ENCODE measurements at regions not wholly inside any gene's neighbourhood (a gene's known extent, or its start where the extent isn't known, plus 50 kb on each side); places are given as distances from the start of the nearest gene placed in this dataset.

- H3K27me3 ChIP-seq (ENCODE audit: control insufficient read depth, insufficient read depth, low read length, poor library complexity, severe bottlenecking), result no peaks in the 10 kb centered on the region
- no peaks in the 10 kb centered on the region for H3K4me1 ChIP-seq (ENCODE audit: control insufficient read depth, insufficient read depth, low read length)
- 83 to 89% methylated on average over 3 to 5 of the region's 5 CpGs for WGBS, 2 experiments
- no peak overlapping the region for H3K4me3 ChIP-seq (ENCODE audit: insufficient read depth, low read depth, low read length)
- H3K36me3 ChIP-seq (ENCODE audit: control insufficient read depth, insufficient read depth, low read length), result no peaks in the 10 kb centered on the region
- H3K9me3 ChIP-seq (ENCODE audit: control insufficient read depth, low read length), result no peaks in the 10 kb centered on the region
- H3K27ac ChIP-seq (ENCODE audit: insufficient read depth, low read depth, low read length, poor library complexity, severe bottlenecking), result no peak overlapping the region
These were observed 348.0 kb upstream of the NR3C2 start for GRCh38 chr4:148790246-148790645.

- H3K36me3 ChIP-seq (ENCODE audit: control insufficient read depth, insufficient read depth, low read length), result no peaks in the 10 kb centered on the region
- 86 to 96% methylated on average over 2 of the region's 2 CpGs for WGBS, 2 experiments
- no peak overlapping the region for H3K27ac ChIP-seq (ENCODE audit: insufficient read depth, low read depth, low read length, poor library complexity, severe bottlenecking)
These were observed 345.7 kb upstream of the NR3C2 start for GRCh38 chr4:148787831-148788477.

GRCh38 chr4:148787285-148787684 is 345.1 kb upstream of the NR3C2 start:
- Histone ChIP-seq H3K9me3 (ENCODE audit: control insufficient read depth, low read length) (no peaks in the 10 kb centered on the region), H3K4me3 (ENCODE audit: insufficient read depth, low read depth, low read length) (no peak overlapping the region), H3K36me3 (ENCODE audit: control insufficient read depth, insufficient read depth, low read length) (no peaks in the 10 kb centered on the region), H3K27me3 (ENCODE audit: control insufficient read depth, insufficient read depth, low read length, poor library complexity, severe bottlenecking) (no peaks in the 10 kb centered on the region), H3K4me1 (ENCODE audit: control insufficient read depth, insufficient read depth, low read length) (peaks cover 4% of the 10 kb centered on the region), H3K27ac (ENCODE audit: insufficient read depth, low read depth, low read length, poor library complexity, severe bottlenecking) (no peak overlapping the region)
- no CpG with 5 or more reads among the region's 2 CpGs for WGBS, 2 experiments

More at GRCh38 chr4:148787831-148788477, 345.7 kb upstream of the NR3C2 start:
- H3K4me1 ChIP-seq (ENCODE audit: control insufficient read depth, insufficient read depth, low read length), result no peaks in the 10 kb centered on the region
- H3K9me3 ChIP-seq (ENCODE audit: control insufficient read depth, low read length), result no peaks in the 10 kb centered on the region
- H3K4me3 ChIP-seq (ENCODE audit: insufficient read depth, low read depth, low read length), result no peak overlapping the region
- no peaks in the 10 kb centered on the region for H3K27me3 ChIP-seq (ENCODE audit: control insufficient read depth, insufficient read depth, low read length, poor library complexity, severe bottlenecking)

- H3K4me3 ChIP-seq (ENCODE audit: insufficient read depth, low read depth, low read length), result no peak overlapping the region
- peaks cover 4% of the 10 kb centered on the region for H3K4me1 ChIP-seq (ENCODE audit: control insufficient read depth, insufficient read depth, low read length)
- no peak overlapping the region for H3K27ac ChIP-seq (ENCODE audit: insufficient read depth, low read depth, low read length, poor library complexity, severe bottlenecking)
- H3K27me3 ChIP-seq (ENCODE audit: control insufficient read depth, insufficient read depth, low read length, poor library complexity, severe bottlenecking), result no peaks in the 10 kb centered on the region
- H3K36me3 ChIP-seq (ENCODE audit: control insufficient read depth, insufficient read depth, low read length), result no peaks in the 10 kb centered on the region
- 92% methylated on average over 5 of the region's 5 CpGs for WGBS, 2 experiments
- no peaks in the 10 kb centered on the region for H3K9me3 ChIP-seq (ENCODE audit: control insufficient read depth, low read length)
These were observed 344.5 kb upstream of the NR3C2 start for GRCh38 chr4:148786699-148787098.

- H3K4me1 ChIP-seq (ENCODE audit: control insufficient read depth, insufficient read depth, low read length), result peaks cover 4% of the 10 kb centered on the region
- no peaks in the 10 kb centered on the region for H3K27me3 ChIP-seq (ENCODE audit: control insufficient read depth, insufficient read depth, low read length, poor library complexity, severe bottlenecking)
- no peak overlapping the region for H3K27ac ChIP-seq (ENCODE audit: insufficient read depth, low read depth, low read length, poor library complexity, severe bottlenecking)
- H3K4me3 ChIP-seq (ENCODE audit: insufficient read depth, low read depth, low read length), result no peak overlapping the region
- WGBS, 2 experiments, result 50 to 58% methylated on average over 4 of the region's 4 CpGs
- no peaks in the 10 kb centered on the region for H3K9me3 ChIP-seq (ENCODE audit: control insufficient read depth, low read length)
- H3K36me3 ChIP-seq (ENCODE audit: control insufficient read depth, insufficient read depth, low read length), result no peaks in the 10 kb centered on the region
These were observed 340.1 kb upstream of the NR3C2 start for GRCh38 chr4:148782284-148782683.

GRCh38 chr4:148780426-148781005 is 338.3 kb upstream of the NR3C2 start:
- no peaks in the 10 kb centered on the region for H3K36me3 ChIP-seq (ENCODE audit: control insufficient read depth, insufficient read depth, low read length)
- no peaks in the 10 kb centered on the region for H3K27me3 ChIP-seq (ENCODE audit: control insufficient read depth, insufficient read depth, low read length, poor library complexity, severe bottlenecking)
- WGBS, 2 experiments, result 82 to 87% methylated on average over 2 to 3 of the region's 3 CpGs
- no peaks in the 10 kb centered on the region for H3K9me3 ChIP-seq (ENCODE audit: control insufficient read depth, low read length)
- peaks cover 4% of the 10 kb centered on the region for H3K4me1 ChIP-seq (ENCODE audit: control insufficient read depth, insufficient read depth, low read length)
- H3K27ac ChIP-seq (ENCODE audit: insufficient read depth, low read depth, low read length, poor library complexity, severe bottlenecking), result no peak overlapping the region
- H3K4me3 ChIP-seq (ENCODE audit: insufficient read depth, low read depth, low read length), result no peak overlapping the region

- H3K27me3 ChIP-seq (ENCODE audit: control insufficient read depth, insufficient read depth, low read length, poor library complexity, severe bottlenecking), result no peaks in the 10 kb centered on the region
- H3K36me3 ChIP-seq (ENCODE audit: control insufficient read depth, insufficient read depth, low read length), result no peaks in the 10 kb centered on the region
- H3K4me1 ChIP-seq (ENCODE audit: control insufficient read depth, insufficient read depth, low read length), result peaks cover 4% of the 10 kb centered on the region
- 80 to 85% methylated on average over 4 of the region's 4 CpGs for WGBS, 2 experiments
- H3K9me3 ChIP-seq (ENCODE audit: control insufficient read depth, low read length), result no peaks in the 10 kb centered on the region
- no peak overlapping the region for H3K4me3 ChIP-seq (ENCODE audit: insufficient read depth, low read depth, low read length)
- H3K27ac ChIP-seq (ENCODE audit: insufficient read depth, low read depth, low read length, poor library complexity, severe bottlenecking), result no peak overlapping the region
These were observed 337.6 kb upstream of the NR3C2 start for GRCh38 chr4:148779771-148780170.

- no peak overlapping the region for H3K27ac ChIP-seq (ENCODE audit: insufficient read depth, low read depth, low read length, poor library complexity, severe bottlenecking)
- no peaks in the 10 kb centered on the region for H3K27me3 ChIP-seq (ENCODE audit: control insufficient read depth, insufficient read depth, low read length, poor library complexity, severe bottlenecking)
- no peaks in the 10 kb centered on the region for H3K9me3 ChIP-seq (ENCODE audit: control insufficient read depth, low read length)
- 65 to 70% methylated on average over 3 to 5 of the region's 5 CpGs for WGBS, 2 experiments
- H3K36me3 ChIP-seq (ENCODE audit: control insufficient read depth, insufficient read depth, low read length), result no peaks in the 10 kb centered on the region
- H3K4me3 ChIP-seq (ENCODE audit: insufficient read depth, low read depth, low read length), result no peak overlapping the region
- H3K4me1 ChIP-seq (ENCODE audit: control insufficient read depth, insufficient read depth, low read length), result peaks cover 4% of the 10 kb centered on the region
These were observed 336.9 kb upstream of the NR3C2 start for GRCh38 chr4:148778980-148779675.

- 93 to 100% methylated on average over 1 to 3 of the region's 3 CpGs for WGBS, 2 experiments
- H3K36me3 ChIP-seq (ENCODE audit: control insufficient read depth, insufficient read depth, low read length), result no peaks in the 10 kb centered on the region
- no peaks in the 10 kb centered on the region for H3K9me3 ChIP-seq (ENCODE audit: control insufficient read depth, low read length)
- no peak overlapping the region for H3K27ac ChIP-seq (ENCODE audit: insufficient read depth, low read depth, low read length, poor library complexity, severe bottlenecking)
- no peaks in the 10 kb centered on the region for H3K27me3 ChIP-seq (ENCODE audit: control insufficient read depth, insufficient read depth, low read length, poor library complexity, severe bottlenecking)
- H3K4me1 ChIP-seq (ENCODE audit: control insufficient read depth, insufficient read depth, low read length), result no peaks in the 10 kb centered on the region
- H3K4me3 ChIP-seq (ENCODE audit: insufficient read depth, low read depth, low read length), result no peak overlapping the region
These were observed 334.7 kb upstream of the NR3C2 start for GRCh38 chr4:148776941-148777340.

- 89 to 95% methylated on average over 2 to 3 of the region's 3 CpGs for WGBS, 2 experiments
- Histone ChIP-seq H3K36me3 (ENCODE audit: control insufficient read depth, insufficient read depth, low read length) (no peaks in the 10 kb centered on the region), H3K9me3 (ENCODE audit: control insufficient read depth, low read length) (no peaks in the 10 kb centered on the region), H3K27me3 (ENCODE audit: control insufficient read depth, insufficient read depth, low read length, poor library complexity, severe bottlenecking) (no peaks in the 10 kb centered on the region), H3K4me3 (ENCODE audit: insufficient read depth, low read depth, low read length) (no peak overlapping the region), H3K4me1 (ENCODE audit: control insufficient read depth, insufficient read depth, low read length) (no peaks in the 10 kb centered on the region), H3K27ac (ENCODE audit: insufficient read depth, low read depth, low read length, poor library complexity, severe bottlenecking) (no peak overlapping the region)
These were observed 331.9 kb upstream of the NR3C2 start for GRCh38 chr4:148774134-148774533.

All from ectodermal cell (in vitro differentiated cells).